K562 (cell line): ENCODE measurements at regions not wholly inside any gene's neighbourhood (a gene's known extent, or its start where the extent isn't known, plus 50 kb on each side); places are given as distances from the start of the nearest gene placed in this dataset.

ENCODE experiments used
- GMEB1 ChIP-seq: fragments of 250-450 bp; sonication (Bioruptor Pico); IDR thresholded peaks from 2 replicates; pipeline ENCODE4 v1.4.0; 2020; ENCODE audit warnings: mild to moderate bottlenecking
- PCBP1 ChIP-seq: fragments of 200-400 bp; formaldehyde crosslinking; IDR thresholded peaks from 2 replicates; pipeline ENCODE4 v1.6.1; 2018; ENCODE audit warnings: mild to moderate bottlenecking, low read depth, low read length; ENCODE audit not compliant: poor library complexity, severe bottlenecking
- PHF20 ChIP-seq: fragments of 450-650 bp; IDR thresholded peaks from 2 replicates; pipeline ENCODE4 v1.6.1; 2018; ENCODE audit not compliant: partially characterized antibody
- PML ChIP-seq: IDR thresholded peaks from 2 replicates; pipeline ENCODE4 v1.6.1; 2012; ENCODE audit warnings: low read length, inconsistent platforms
- SREBF2 ChIP-seq: sonication (generic); formaldehyde crosslinking; IDR thresholded peaks from 2 replicates; pipeline ENCODE4 v1.4.0; 2020; ENCODE audit warnings: mild to moderate bottlenecking, missing genetic modification reagents
- TAF7 ChIP-seq: fragments of 450-650 bp; IDR thresholded peaks from 2 replicates; pipeline ENCODE4 v1.6.1; 2016; ENCODE audit warnings: missing genetic modification characterization, missing compliant biosample characterization
- ZFP1 ChIP-seq: fragments of 450-650 bp; formaldehyde crosslinking; IDR thresholded peaks from 2 replicates; pipeline ENCODE4 v1.4.0; 2020; ENCODE audit warnings: mild to moderate bottlenecking, mixed read lengths
- ZNF592 ChIP-seq: fragments of 450-650 bp; IDR thresholded peaks from 2 replicates; pipeline ENCODE4 v1.6.1; 2017; ENCODE audit warnings: antibody characterized with exemption, mild to moderate bottlenecking
- ZNF764 ChIP-seq: fragments of 250-450 bp; sonication (Bioruptor Pico); IDR thresholded peaks from 2 replicates; pipeline ENCODE4 v1.4.0; 2020; ENCODE audit warnings: low read depth, mild to moderate bottlenecking, moderate library complexity
- TF ChIP-seq, protein P1 (sequence below): sonication (generic); formaldehyde crosslinking; IDR thresholded peaks from 2 replicates; pipeline ENCODE4 v1.4.0; 2020; ENCODE audit warnings: mild to moderate bottlenecking, missing genetic modification reagents
- TF ChIP-seq, protein P2 (sequence below), 2 experiments: fragments of 450-650 bp in 1 of 2; sonication (generic) in 1 of 2; formaldehyde crosslinking in 1 of 2; IDR thresholded peaks; 2 replicates each; pipeline versions ENCODE4 v1.7.1 to v1.9.0; 2016 to 2022; ENCODE audit warnings: inconsistent platforms in 1 of 2, mild to moderate bottlenecking in 1 of 2, missing genetic modification reagents in 1 of 2

- TF ChIP-seq ZNF764 (no peak), PHF20 (no peak), GMEB1 (CRISPR knock-in tag) (no peak), TAF7 (no peak), PML (peak; percentile 46; the same call in 1 of the 2 replicates), SREBF2 (CRISPR knock-in tag) (no peak), PCBP1 (no peak), ZNF592 (no peak), ZFP1 (no peak)
- TF ChIP-seq, protein P1, sequence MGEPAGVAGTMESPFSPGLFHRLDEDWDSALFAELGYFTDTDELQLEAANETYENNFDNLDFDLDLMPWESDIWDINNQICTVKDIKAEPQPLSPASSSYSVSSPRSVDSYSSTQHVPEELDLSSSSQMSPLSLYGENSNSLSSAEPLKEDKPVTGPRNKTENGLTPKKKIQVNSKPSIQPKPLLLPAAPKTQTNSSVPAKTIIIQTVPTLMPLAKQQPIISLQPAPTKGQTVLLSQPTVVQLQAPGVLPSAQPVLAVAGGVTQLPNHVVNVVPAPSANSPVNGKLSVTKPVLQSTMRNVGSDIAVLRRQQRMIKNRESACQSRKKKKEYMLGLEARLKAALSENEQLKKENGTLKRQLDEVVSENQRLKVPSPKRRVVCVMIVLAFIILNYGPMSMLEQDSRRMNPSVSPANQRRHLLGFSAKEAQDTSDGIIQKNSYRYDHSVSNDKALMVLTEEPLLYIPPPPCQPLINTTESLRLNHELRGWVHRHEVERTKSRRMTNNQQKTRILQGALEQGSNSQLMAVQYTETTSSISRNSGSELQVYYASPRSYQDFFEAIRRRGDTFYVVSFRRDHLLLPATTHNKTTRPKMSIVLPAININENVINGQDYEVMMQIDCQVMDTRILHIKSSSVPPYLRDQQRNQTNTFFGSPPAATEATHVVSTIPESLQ (CRISPR knock-in tag), result no peak
- TF ChIP-seq, protein P2, sequence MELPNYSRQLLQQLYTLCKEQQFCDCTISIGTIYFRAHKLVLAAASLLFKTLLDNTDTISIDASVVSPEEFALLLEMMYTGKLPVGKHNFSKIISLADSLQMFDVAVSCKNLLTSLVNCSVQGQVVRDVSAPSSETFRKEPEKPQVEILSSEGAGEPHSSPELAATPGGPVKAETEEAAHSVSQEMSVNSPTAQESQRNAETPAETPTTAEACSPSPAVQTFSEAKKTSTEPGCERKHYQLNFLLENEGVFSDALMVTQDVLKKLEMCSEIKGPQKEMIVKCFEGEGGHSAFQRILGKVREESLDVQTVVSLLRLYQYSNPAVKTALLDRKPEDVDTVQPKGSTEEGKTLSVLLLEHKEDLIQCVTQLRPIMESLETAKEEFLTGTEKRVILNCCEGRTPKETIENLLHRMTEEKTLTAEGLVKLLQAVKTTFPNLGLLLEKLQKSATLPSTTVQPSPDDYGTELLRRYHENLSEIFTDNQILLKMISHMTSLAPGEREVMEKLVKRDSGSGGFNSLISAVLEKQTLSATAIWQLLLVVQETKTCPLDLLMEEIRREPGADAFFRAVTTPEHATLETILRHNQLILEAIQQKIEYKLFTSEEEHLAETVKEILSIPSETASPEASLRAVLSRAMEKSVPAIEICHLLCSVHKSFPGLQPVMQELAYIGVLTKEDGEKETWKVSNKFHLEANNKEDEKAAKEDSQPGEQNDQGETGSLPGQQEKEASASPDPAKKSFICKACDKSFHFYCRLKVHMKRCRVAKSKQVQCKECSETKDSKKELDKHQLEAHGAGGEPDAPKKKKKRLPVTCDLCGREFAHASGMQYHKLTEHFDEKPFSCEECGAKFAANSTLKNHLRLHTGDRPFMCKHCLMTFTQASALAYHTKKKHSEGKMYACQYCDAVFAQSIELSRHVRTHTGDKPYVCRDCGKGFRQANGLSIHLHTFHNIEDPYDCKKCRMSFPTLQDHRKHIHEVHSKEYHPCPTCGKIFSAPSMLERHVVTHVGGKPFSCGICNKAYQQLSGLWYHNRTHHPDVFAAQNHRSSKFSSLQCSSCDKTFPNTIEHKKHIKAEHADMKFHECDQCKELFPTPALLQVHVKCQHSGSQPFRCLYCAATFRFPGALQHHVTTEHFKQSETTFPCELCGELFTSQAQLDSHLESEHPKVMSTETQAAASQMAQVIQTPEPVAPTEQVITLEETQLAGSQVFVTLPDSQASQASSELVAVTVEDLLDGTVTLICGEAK (IDR thresholded peaks at IDR 0.05), result no peak
- TF ChIP-seq, protein P2 (CRISPR knock-in tag; IDR thresholded peaks at IDR 0.05), result no peak
Observed at GRCh38 chr5:53253421-53253871, 143.9 kb upstream of the MOCS2 start (continued).
